Activated CD8-positive, alpha-beta T cell treated with anti-CD3 and anti-CD28 coated beads for 36 hours (primary cell): ENCODE measurements at regions not wholly inside any gene's neighbourhood (a gene's known extent, or its start where the extent isn't known, plus 50 kb on each side); places are given as distances from the start of the nearest gene placed in this dataset.
A peak's percentile ranks its signal among the peaks of the same experiment; 100 is the strongest.

Source experiments
- ATAC-seq: fragments of 200-7000 bp; cut with Tn5 transposase; one replicate; pipeline ENCODE4 v1.10.0; 2021; ENCODE audit warnings: mild to moderate bottlenecking, moderate library complexity
- CTCF ChIA-PET: fragments of 350-600 bp; sonication (Branson Sonifier 250); formaldehyde crosslinking; loops from one replicate; lab custom pipeline; 2021; ENCODE audit warnings: antibody characterized with exemption; lab: Charles Lee
- POLR2A ChIA-PET: fragments of 350-600 bp; sonication (Branson Sonifier 250); formaldehyde crosslinking; loops from one replicate; lab custom pipeline; 2021; ENCODE audit warnings: antibody characterized with exemption; lab: Charles Lee
- DNase-seq: peaks from one replicate; pipeline ENCODE4 v3.0.0-alpha.2; 2020
- H3K27ac Mint-ChIP-seq: one replicate; pipeline ENCODE4 v1.8.0; 2021; ENCODE audit warnings: mild to moderate bottlenecking, mixed read lengths
- H3K27me3 Mint-ChIP-seq: one replicate; pipeline ENCODE4 v1.8.0; 2021; ENCODE audit warnings: mixed read lengths
- H3K36me3 Mint-ChIP-seq: one replicate; pipeline ENCODE4 v1.8.0; 2021; ENCODE audit warnings: low read depth, mixed read lengths
- H3K4me1 Mint-ChIP-seq: one replicate; pipeline ENCODE4 v1.8.0; 2021; ENCODE audit warnings: low read depth, mixed read lengths
- H3K4me3 Mint-ChIP-seq: one replicate; pipeline ENCODE4 v1.8.0; 2021; ENCODE audit warnings: mild to moderate bottlenecking, moderate library complexity, mixed read lengths
- H3K9me3 Mint-ChIP-seq: one replicate; pipeline ENCODE4 v1.8.0; 2021; ENCODE audit warnings: mixed read lengths
- CTCF ChIP-seq: fragments of 200-600 bp; IDR thresholded peaks from one replicate; pipeline ENCODE4 v1.8.0; 2022; ENCODE audit warnings: antibody characterized with exemption, mild to moderate bottlenecking
- intact Hi-C: fragments of 100-400 bp; cut with micrococcal nuclease; formaldehyde crosslinking; loops from one replicate; pipeline ENCODE4 v1.10.0; 2022

GRCh38 chr13:44768239-44768638, 192.1 kb upstream of the TSC22D1 start:
- H3K9me3 Mint-ChIP-seq = no peaks in the 10 kb centered on the region
- peak; percentile 76 for ATAC-seq
- peak; percentile 72 for DNase-seq
- intact Hi-C loops = no loop called here
- H3K27ac Mint-ChIP-seq = peak overlapping the region; percentile 49
- peaks cover 2% of the 10 kb centered on the region for H3K27me3 Mint-ChIP-seq
- TF ChIP-seq CTCF = no peak
- ChIA-PET CTCF (no interaction called here), POLR2A (no interaction called here)
- peaks cover 26% of the 10 kb centered on the region for H3K4me1 Mint-ChIP-seq
- no peaks in the 10 kb centered on the region for H3K36me3 Mint-ChIP-seq
- H3K4me3 Mint-ChIP-seq = no peak overlapping the region

- no peaks in the 10 kb centered on the region for H3K9me3 Mint-ChIP-seq
Measured at GRCh38 chr13:44765001-44765471, 188.9 kb upstream of the TSC22D1 start.

GRCh38 chr13:44764302-44764692, 188.2 kb upstream of the TSC22D1 start:
- no peak for TF ChIP-seq CTCF
- peaks cover 5% of the 10 kb centered on the region for H3K27me3 Mint-ChIP-seq
- peaks cover 16% of the 10 kb centered on the region for H3K4me1 Mint-ChIP-seq
- ATAC-seq = no peak
- no peaks in the 10 kb centered on the region for H3K9me3 Mint-ChIP-seq
- intact Hi-C loops = no loop called here
- H3K36me3 Mint-ChIP-seq = no peaks in the 10 kb centered on the region
- H3K4me3 Mint-ChIP-seq = no peak overlapping the region
- POLR2A ChIA-PET = no interaction called here
- H3K27ac Mint-ChIP-seq = no peak overlapping the region
- CTCF ChIA-PET = no interaction called here
- no peak for DNase-seq

More at GRCh38 chr13:44765001-44765471, 188.9 kb upstream of the TSC22D1 start:
- H3K27me3 Mint-ChIP-seq = peaks cover 5% of the 10 kb centered on the region
- intact Hi-C loops = no loop called here
- peaks cover 24% of the 10 kb centered on the region for H3K4me1 Mint-ChIP-seq
- no peak overlapping the region for H3K4me3 Mint-ChIP-seq
- TF ChIP-seq CTCF = no peak
- H3K27ac Mint-ChIP-seq = no peak overlapping the region
- ATAC-seq (no peak), DNase-seq (no peak)
- H3K36me3 Mint-ChIP-seq = no peaks in the 10 kb centered on the region
- POLR2A ChIA-PET = no interaction called here
- CTCF ChIA-PET = no interaction called here

GRCh38 chr13:44763615-44764301, 187.6 kb upstream of the TSC22D1 start:
- DNase-seq = no peak
- Mint-ChIP-seq H3K9me3 (no peaks in the 10 kb centered on the region), H3K4me1 (peaks cover 13% of the 10 kb centered on the region), H3K27ac (no peak overlapping the region), H3K36me3 (no peaks in the 10 kb centered on the region), H3K27me3 (peaks cover 5% of the 10 kb centered on the region), H3K4me3 (no peak overlapping the region)
- POLR2A ChIA-PET = no interaction called here
- no peak for TF ChIP-seq CTCF
- CTCF ChIA-PET = no interaction called here
- intact Hi-C loops = no loop called here
- no peak for ATAC-seq

- peaks cover 6% of the 10 kb centered on the region for H3K4me1 Mint-ChIP-seq
- TF ChIP-seq CTCF = no peak
- CTCF ChIA-PET = no interaction called here
- peaks cover 3% of the 10 kb centered on the region for H3K27me3 Mint-ChIP-seq
- H3K4me3 Mint-ChIP-seq = no peak overlapping the region
- intact Hi-C loops = no loop called here
- no peaks in the 10 kb centered on the region for H3K9me3 Mint-ChIP-seq
- no peak for DNase-seq
- no peak overlapping the region for H3K27ac Mint-ChIP-seq
- POLR2A ChIA-PET = interaction anchor here (0.7 kb wide), 1 partner anchor 53 kb away, joined by 3 read pairs; no protein-coding TSS in a partner anchor
- H3K36me3 Mint-ChIP-seq = no peaks in the 10 kb centered on the region
- no peak for ATAC-seq
Measured at GRCh38 chr13:44762911-44763310, 186.8 kb upstream of the TSC22D1 start.
